NCI-H2081 treated with DMSO at 0.1 percent for 48 hours (cell line): ENCODE measurements at regions not wholly inside any gene's neighbourhood (a gene's known extent, or its start where the extent isn't known, plus 50 kb on each side); places are given as distances from the start of the nearest gene placed in this dataset.
A peak's percentile ranks its signal among the peaks of the same experiment; 100 is the strongest.

Experiments used
- DNase-seq: peaks from one replicate; lab custom pipeline; 2025; lab: John Stamatoyannopoulos, UW

DNA sequence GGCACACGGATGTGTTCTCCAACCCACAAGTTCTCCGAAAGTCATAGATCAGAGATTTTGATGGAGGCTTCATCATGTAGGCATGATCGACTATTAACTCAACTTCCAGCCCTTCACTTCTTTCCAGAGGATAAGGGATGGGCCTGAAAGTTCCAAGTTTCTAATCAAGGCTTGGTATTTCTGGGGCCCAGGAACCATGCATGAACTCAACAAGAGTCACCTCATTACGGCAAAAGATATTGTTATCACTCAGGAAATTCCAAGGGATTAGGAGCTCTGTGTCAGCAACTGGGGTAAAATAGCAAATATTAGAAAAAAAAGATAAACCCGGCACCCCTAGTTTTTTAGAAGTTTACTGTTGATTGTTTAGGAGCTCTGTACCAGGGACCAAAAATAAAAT is 240.1 kb upstream of the PPP1R2C start:
- DNase-seq = no peak

DNA sequence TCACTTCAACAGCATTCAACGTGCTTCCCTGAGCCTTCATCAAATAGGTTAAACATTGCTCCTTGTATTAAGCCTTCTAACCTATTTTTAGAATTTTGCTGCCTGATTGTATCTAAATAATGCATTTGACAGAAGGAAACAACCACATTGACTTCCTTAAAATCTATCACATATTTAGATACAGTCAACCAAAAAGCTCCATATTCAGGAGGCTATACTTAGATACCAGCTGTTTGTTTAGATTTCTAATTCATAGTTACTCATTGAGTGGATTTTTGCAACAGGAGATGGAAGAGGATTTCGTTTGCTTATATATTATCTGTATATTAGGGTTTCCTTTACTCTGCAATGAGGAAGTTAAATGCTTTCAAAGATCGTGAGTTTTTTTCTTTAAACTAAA is 241.1 kb upstream of the PPP1R2C start:
- DNase-seq = no peak

DNA sequence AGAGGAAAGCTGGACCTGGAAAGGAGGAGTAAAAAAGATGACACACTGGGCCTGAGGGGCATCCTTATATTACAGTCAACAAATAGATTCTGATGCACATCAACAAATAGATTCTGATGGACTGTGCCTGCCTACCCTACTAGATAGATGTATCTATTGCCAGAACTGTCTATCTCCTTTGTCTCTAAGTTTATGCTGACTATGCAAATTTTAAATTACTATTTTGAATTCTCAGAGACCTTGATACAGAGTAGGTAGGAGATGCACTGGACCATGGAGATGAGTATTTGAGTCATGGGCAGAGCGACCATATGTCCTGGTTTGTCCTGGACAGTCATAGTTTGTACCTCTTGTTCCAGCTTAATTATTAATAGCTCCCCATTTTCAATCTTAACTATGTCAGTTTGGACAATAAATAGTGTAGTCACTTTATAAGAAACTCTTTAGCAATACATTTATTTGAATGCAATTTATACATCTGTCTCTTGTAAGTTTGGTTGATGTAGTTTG is 247.9 kb upstream of the PPP1R2C start:
- DNase-seq = no peak

GRCh38 chrX:43064096-43064495 is 286.1 kb upstream of the PPP1R2C start:
- DNase-seq = no peak

- DNase-seq = no peak
Measured at GRCh38 chrX:43065978-43066377, 288.0 kb upstream of the PPP1R2C start.

DNA sequence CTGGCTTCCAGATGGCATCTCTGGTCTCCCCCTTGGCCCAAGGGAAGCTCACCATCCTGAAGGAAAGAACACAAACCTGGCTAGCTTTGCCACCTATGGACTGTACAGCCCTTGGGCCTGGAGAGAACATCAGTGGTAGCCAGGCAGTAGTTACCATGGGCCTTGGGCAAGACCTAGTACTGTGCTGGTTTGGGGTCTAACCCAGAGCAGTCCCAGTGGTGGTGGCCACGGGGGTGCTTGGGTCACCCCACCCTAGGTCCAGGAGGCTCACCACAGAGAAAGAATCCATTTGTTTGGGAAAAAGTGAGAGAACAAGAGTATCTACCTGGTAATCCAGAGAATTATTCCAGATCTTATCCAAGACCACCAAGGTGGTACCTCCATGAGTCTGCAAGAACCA is 290.7 kb upstream of the PPP1R2C start:
- DNase-seq = no peak

GRCh38 chrX:43083016-43083415 is 305.1 kb upstream of the PPP1R2C start:
- DNase-seq = no peak

- no peak for DNase-seq
Measured at GRCh38 chrX:43087830-43088229, 309.9 kb upstream of the PPP1R2C start.

DNA sequence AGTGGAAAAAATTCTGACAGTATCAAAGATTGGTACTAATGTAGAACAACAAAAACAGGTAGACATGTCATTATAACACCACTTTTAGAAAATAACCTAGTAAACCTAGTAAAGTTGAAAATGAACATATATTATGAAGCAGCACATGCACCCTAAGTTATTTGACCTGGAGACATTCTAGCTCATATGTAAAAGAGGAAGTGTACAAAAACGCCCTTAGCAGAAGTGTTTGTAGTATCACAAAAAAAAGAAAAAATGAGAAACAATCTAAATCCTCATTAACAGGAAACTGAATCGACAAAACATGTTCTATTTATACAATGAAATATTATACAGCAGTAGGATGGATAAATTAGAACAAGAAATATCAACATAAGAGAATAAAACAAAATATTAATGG is 318.9 kb upstream of the PPP1R2C start:
- no peak for DNase-seq

GRCh38 chrX:43106009-43106408 is 328.0 kb upstream of the PPP1R2C start:
- no peak for DNase-seq

DNA sequence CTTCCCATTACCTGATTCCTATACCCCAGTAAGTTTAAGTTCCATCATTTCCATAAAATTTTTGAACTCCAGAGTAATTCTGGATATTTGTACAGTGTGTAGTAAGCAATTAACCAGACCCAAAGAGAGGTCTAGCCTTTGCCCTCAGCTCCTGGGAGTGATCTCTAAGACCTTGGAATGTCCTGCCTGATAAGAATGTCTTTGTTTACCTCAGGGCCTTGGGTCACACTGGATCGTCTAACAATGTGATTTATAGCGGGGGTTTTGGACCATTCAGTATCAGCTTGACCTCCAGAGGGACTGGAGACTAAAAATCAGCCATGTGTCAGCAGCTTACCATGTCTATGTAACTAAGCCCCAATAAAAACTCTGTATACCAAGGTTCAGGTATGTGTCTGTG is 330.9 kb upstream of the PPP1R2C start:
- no peak for DNase-seq

GRCh38 chrX:43121637-43122036 is 343.7 kb upstream of the PPP1R2C start:
- DNase-seq = no peak

DNA sequence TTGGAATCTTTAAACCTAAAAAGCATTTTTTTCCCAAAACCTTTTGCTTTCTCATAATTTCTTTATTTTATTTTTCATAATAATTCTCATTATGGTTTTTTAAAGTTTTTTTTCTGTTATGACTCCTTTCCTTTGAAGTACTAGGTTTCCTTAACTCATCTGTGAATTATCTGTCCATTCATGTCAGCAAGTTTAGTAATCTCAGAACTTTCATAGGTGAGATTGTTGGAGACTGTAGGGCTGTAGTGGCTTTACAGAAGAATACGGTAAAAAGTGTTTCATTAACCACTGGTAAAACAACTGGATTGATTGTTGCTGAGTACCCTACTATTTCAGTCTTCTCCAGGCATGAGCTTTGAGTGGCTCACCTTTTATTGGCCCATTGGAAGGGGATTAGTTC is 361.7 kb upstream of the PPP1R2C start:
- DNase-seq = no peak

- no peak for DNase-seq
Measured at GRCh38 chrX:43140582-43140981, 362.6 kb upstream of the PPP1R2C start.

- DNase-seq = no peak
Measured at GRCh38 chrX:43141885-43142284, 363.9 kb upstream of the PPP1R2C start.

- DNase-seq = no peak
Measured at GRCh38 chrX:43148305-43148704, 370.3 kb upstream of the PPP1R2C start.

- DNase-seq = no peak
Measured at GRCh38 chrX:43165343-43165920, 387.5 kb upstream of the PPP1R2C start.

DNA sequence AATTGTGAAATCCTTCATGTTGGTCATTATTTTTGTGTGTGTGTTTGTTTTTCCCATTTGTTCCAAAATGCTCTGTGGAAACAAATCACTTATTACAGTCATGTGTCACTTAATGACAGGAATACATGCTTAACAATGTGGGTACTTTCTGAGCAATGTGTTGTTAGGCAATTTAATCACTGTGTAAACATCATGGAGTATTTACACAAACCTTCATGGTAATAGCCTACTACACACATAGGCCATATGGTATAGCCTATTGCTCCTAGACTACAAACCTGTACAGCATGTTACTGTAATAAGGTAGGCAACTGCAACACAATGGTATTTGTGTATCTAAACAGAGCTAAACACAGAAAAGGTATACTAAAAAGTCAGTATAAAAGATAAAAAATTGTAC is 388.9 kb upstream of the PPP1R2C start:
- peak; percentile 75 for DNase-seq

DNA sequence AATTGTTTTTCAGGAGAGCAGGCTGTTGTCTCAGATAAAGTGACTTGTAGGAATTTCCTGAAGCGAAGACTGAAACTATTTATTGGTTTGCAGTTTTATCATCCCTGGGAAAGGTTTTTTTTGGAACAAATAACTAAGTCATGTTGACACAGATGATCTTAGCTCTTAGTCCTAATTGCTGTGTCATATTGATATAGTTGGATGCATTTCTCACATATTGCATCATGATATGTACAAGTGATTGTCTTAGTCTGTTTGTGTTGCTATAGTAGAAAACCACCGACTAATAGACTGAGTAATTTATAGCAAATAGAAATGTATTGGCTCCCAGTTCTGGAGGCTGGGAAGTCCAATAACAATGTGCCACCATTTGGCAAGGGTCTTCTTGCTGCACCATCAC is 397.5 kb upstream of the PPP1R2C start:
- no peak for DNase-seq

DNA sequence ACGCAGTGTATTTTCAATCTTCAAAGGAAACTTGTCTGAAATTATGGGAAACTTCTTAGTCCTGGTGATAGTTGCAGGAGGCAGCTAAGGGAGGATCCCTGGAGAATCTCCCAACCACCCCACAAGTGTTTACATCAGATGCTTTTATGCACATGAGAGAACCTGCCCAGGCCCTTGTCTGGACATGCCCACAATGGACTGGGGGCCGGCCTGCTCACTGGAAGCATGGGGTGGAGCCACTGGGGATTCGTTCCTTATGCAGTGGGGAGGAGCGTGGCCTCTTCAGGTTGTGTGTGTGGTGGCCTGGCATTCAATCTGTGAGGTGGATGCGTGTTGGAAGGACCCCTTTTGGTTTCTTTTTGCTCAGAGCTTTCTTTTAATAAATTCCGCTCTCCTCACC is 398.7 kb upstream of the PPP1R2C start:
- no peak for DNase-seq

DNA sequence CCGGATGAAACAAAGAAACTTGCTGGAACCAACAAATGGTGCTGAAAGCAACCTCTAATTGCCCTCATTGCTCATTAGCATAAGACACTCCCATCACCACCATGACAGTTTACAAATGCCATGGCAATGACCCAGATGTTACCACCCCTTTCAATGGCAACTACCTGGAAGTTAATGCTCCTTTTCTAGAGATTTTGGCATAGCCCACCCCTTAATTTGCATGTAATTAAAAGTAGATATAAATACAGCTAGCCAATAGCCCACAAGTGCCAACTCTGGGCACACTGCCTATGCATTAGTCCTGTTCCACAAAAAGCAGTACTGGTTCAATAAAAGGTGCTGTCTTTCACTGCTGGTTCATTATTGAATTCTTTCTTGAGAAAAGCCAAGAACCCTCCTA is 410.3 kb upstream of the PPP1R2C start:
- DNase-seq = no peak

GRCh38 chrX:43211570-43211969 is 433.6 kb upstream of the PPP1R2C start:
- DNase-seq = no peak

- DNase-seq = no peak
Measured at GRCh38 chrX:43218198-43218597, 437.9 kb upstream of the MAOA start.

GRCh38 chrX:43224496-43224895 is 431.6 kb upstream of the MAOA start:
- DNase-seq = no peak
